GM23248 (cell line): ENCODE measurements at regions not wholly inside any gene's neighbourhood (a gene's known extent, or its start where the extent isn't known, plus 50 kb on each side); places are given as distances from the start of the nearest gene placed in this dataset.
"Not testable (repeated sequence)": the region's sequence is repeated elsewhere in the genome, so short reads cannot be mapped to it uniquely, and the experiment has no call there.

Source experiments
- DNase-seq: peaks from one replicate; pipeline ENCODE4 v3.0.0-alpha.2; 2015
- H2AFZ ChIP-seq: fragments of 200-600 bp; sonication (generic); 2 replicates; pipeline ENCODE4 v1.6.1; 2016; ENCODE audit warnings: antibody characterized with exemption
- H3F3A ChIP-seq: fragments of 200-600 bp; sonication (generic); 2 replicates; pipeline ENCODE4 v1.6.1; 2016; ENCODE audit warnings: mild to moderate bottlenecking, antibody characterized with exemption, mixed run types; ENCODE audit not compliant: insufficient read depth
- H3K27ac ChIP-seq: fragments of 200-600 bp; sonication (generic); 2 replicates; pipeline ENCODE4 v1.5.1; 2016; ENCODE audit warnings: mild to moderate bottlenecking
- H3K27me3 ChIP-seq: fragments of 200-600 bp; sonication (generic); replicated peaks from 2 replicates; pipeline ENCODE4 v1.6.1; 2016; ENCODE audit warnings: mild to moderate bottlenecking; ENCODE audit not compliant: insufficient read depth
- H3K36me3 ChIP-seq: fragments of 200-600 bp; sonication (generic); 2 replicates; pipeline ENCODE4 v1.6.1; 2016; ENCODE audit warnings: low read depth, mild to moderate bottlenecking
- H3K4me1 ChIP-seq: fragments of 200-600 bp; sonication (generic); 2 replicates; pipeline ENCODE4 v1.6.1; 2016; ENCODE audit warnings: mild to moderate bottlenecking; ENCODE audit not compliant: insufficient read depth
- H3K4me2 ChIP-seq: fragments of 200-600 bp; sonication (generic); one replicate; pipeline ENCODE4 v1.6.1; 2016; ENCODE audit warnings: mild to moderate bottlenecking; ENCODE audit not compliant: unreplicated experiment
- H3K4me3 ChIP-seq: fragments of 200-600 bp; sonication (generic); 2 replicates; pipeline ENCODE4 v1.5.1; 2016; ENCODE audit warnings: mild to moderate bottlenecking
- H3K79me2 ChIP-seq: fragments of 200-600 bp; sonication (generic); 2 replicates; pipeline ENCODE4 v1.6.1; 2016; ENCODE audit warnings: mild to moderate bottlenecking; ENCODE audit not compliant: insufficient read depth
- H3K9ac ChIP-seq: fragments of 200-600 bp; sonication (generic); 2 replicates; pipeline ENCODE4 v1.6.1; 2016; ENCODE audit warnings: mild to moderate bottlenecking
- H3K9me2 ChIP-seq: fragments of 200-600 bp; sonication (generic); 2 replicates; pipeline ENCODE4 v1.6.1; 2016; ENCODE audit warnings: mixed run types, mild to moderate bottlenecking, moderate library complexity; ENCODE audit not compliant: insufficient read depth
- H3K9me3 ChIP-seq: fragments of 200-600 bp; sonication (generic); one replicate; pipeline ENCODE4 v1.6.1; 2017; ENCODE audit warnings: low read depth
- H4K20me1 ChIP-seq: fragments of 200-600 bp; sonication (generic); 2 replicates; pipeline ENCODE4 v1.6.0; 2016; ENCODE audit not compliant: insufficient read depth
- EZH2 ChIP-seq: fragments of 200-600 bp; sonication (generic); IDR thresholded peaks from 2 replicates; pipeline ENCODE4 v1.6.1; 2018; ENCODE audit warnings: antibody characterized with exemption, mild to moderate bottlenecking; ENCODE audit not compliant: insufficient read depth, poor library complexity, severe bottlenecking
- EZH2phosphoT487 ChIP-seq: fragments of 200-600 bp; sonication (generic); IDR thresholded peaks from 2 replicates; pipeline ENCODE4 v1.6.1; 2018; ENCODE audit warnings: antibody characterized with exemption, moderate library complexity, mild to moderate bottlenecking, low read depth; ENCODE audit not compliant: insufficient read depth
- WGBS, 2 experiments: methylation state at CpG; one replicate each; pipeline ENCODE4 v1.1.6; 2015 to 2017; ENCODE audit warnings: low lambda C conversion rate in 2 of 2, low coverage in 1 of 2; ENCODE audit errors: missing lambda C conversion rate in 2 of 2; 5-methylcytosine and 5-hydroxymethylcytosine counted together
- in situ Hi-C: fragments of 300-500 bp; cut with MboI; formaldehyde crosslinking; loops from 2 replicates; pipeline ENCODE4 v1.15.0; 2020

DNA sequence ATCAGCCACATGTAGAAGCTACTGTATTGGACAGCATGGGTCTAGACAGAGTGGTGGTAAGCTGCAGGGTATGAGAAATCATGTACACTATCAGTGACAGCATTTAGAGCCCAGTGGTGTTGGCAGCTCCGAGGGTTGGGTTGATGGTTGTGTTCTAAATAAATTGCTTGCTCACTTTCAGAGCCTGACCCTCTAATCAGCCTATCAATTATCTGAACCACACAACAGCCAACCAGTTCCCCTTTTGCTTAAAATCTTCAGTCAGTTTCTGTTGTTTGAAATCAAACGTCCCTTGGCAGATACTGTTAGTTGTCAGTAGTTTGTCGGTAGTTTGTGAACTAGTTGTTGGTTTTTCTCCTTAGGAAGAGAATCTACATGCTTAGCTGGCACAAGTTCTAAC lies 99.8 kb upstream of the RAI2 start:
- in situ Hi-C loops = no loop called here
- no peak for TF ChIP-seq EZH2phosphoT487
- no peak for TF ChIP-seq EZH2
- no peak for DNase-seq
- Histone ChIP-seq H4K20me1 (no peaks in the 10 kb centered on the region), H3K27me3 (no peaks in the 10 kb centered on the region), H3K9me3 (no peaks in the 10 kb centered on the region), H3K4me1 (no peaks in the 10 kb centered on the region), H3K27ac (no peak overlapping the region), H3K9me2 (no peaks in the 10 kb centered on the region), H3F3A (no peaks in the 10 kb centered on the region), H3K79me2 (no peaks in the 10 kb centered on the region), H3K9ac (no peak overlapping the region), H2AFZ (no peak overlapping the region), H3K4me3 (no peak overlapping the region), H3K36me3 (no peaks in the 10 kb centered on the region), H3K4me2 (no peak overlapping the region)
- 33 to 36% methylated on average over 3 of the region's 3 CpGs for WGBS, 2 experiments

DNA sequence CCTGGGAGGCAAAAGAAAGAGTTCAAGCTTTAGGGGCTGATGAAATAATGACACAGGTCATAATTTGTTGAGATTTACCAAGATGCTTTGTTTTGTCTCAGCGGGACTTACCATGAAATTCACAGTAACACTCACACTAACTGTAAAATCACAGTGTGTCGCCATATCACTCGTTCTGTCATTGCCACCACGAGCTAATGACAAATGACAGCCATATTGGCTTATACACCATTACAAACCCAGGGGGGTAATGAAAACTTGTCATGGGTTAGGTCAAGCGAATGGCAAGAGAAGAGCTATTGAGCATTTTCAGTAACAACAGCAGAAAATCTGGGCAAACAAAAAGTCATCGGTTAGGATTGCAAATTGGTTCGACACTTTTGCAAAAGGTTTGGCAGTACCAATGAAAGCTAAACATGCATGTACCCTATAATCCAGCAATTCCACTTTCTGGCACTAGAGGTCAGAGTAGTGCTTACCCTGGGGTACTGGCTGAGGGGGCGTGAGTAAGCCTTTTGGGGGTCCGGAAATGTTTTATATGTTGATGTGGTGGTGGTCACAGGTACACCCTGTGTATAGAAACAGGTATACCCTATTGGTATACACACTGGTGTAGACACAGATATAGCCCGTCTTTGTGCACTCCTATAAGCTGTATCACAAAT lies 83.9 kb upstream of the RAI2 start:
- H3K4me2 ChIP-seq = no peak overlapping the region
- H3K79me2 ChIP-seq = no peaks in the 10 kb centered on the region
- H4K20me1 ChIP-seq = no peaks in the 10 kb centered on the region
- no peaks in the 10 kb centered on the region for H3K4me1 ChIP-seq
- no peak overlapping the region for H3K27ac ChIP-seq
- no peaks in the 10 kb centered on the region for H3K36me3 ChIP-seq
- H3K9me3 ChIP-seq = no peaks in the 10 kb centered on the region
- in situ Hi-C loops = no loop called here
- no peak overlapping the region for H2AFZ ChIP-seq
- no peak overlapping the region for H3K9ac ChIP-seq
- H3K4me3 ChIP-seq = no peak overlapping the region
- no peaks in the 10 kb centered on the region for H3K9me2 ChIP-seq
- 34 to 35% methylated on average over 9 to 10 of the region's 10 CpGs for WGBS, 2 experiments
- TF ChIP-seq EZH2phosphoT487 (no peak), EZH2 (no peak)
- DNase-seq = peak; percentile 1
- no peaks in the 10 kb centered on the region for H3F3A ChIP-seq
- H3K27me3 ChIP-seq = no peaks in the 10 kb centered on the region

DNA sequence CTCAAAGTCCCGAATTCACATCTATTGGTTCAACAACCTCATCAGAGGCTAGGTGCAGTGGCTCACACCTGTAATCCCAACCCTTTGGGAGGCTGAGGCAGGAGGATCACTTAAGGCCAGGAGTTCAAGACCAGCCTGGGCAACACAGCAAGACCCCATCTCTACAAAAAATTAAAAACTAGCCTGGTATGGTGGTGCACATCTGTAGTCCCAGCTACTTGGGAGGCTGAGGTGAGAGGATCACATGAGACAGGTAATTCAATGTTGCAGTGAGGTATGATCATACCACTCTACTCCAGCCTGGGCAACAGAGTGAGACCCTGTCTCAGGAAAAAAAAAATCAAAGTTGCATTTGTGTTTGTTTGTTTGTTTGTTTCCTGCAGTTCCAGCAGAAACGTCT lies 80.1 kb upstream of the RAI2 start:
- H2AFZ ChIP-seq, H3K27ac ChIP-seq, H3K4me2 ChIP-seq, H3K9ac ChIP-seq, in situ Hi-C loops, H4K20me1 ChIP-seq, H3K36me3 ChIP-seq, H3K27me3 ChIP-seq, H3K79me2 ChIP-seq, H3F3A ChIP-seq, DNase-seq, H3K9me2 ChIP-seq, H3K4me3 ChIP-seq, H3K9me3 ChIP-seq, H3K4me1 ChIP-seq: not testable (repeated sequence)
- 37 to 44% methylated on average over 2 of the region's 2 CpGs for WGBS, 2 experiments

DNA sequence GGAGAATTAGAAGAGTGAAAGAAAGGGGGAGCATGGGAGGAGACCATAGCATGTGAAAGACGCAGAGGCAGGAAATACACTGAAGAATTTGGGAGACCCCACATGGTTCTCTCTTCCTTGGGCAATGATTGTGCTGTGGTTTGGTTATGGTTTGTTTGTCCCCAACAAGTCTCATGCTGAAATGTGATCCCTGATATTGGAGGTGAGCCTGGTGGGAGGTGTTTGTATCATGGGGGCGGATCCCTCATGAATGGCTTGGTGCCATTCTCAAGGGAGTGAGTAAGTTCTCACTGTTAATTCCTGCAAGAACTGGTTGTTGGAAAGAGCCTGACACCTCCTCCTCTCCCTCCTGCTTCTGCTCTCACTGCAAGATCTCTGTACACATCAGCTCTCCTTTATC lies 78.6 kb upstream of the RAI2 start:
- Histone ChIP-seq H3F3A (no peaks in the 10 kb centered on the region), H2AFZ (no peak overlapping the region), H3K27me3 (no peaks in the 10 kb centered on the region), H4K20me1 (no peaks in the 10 kb centered on the region), H3K36me3 (no peaks in the 10 kb centered on the region), H3K9ac (no peak overlapping the region), H3K9me2 (no peaks in the 10 kb centered on the region), H3K27ac (no peak overlapping the region), H3K79me2 (no peaks in the 10 kb centered on the region), H3K4me3 (no peak overlapping the region), H3K4me2 (no peak overlapping the region), H3K4me1 (no peaks in the 10 kb centered on the region), H3K9me3 (no peaks in the 10 kb centered on the region)
- DNase-seq = no peak
- in situ Hi-C loops = no loop called here
- 0 to 8% methylated on average over 2 of the region's 2 CpGs for WGBS, 2 experiments
- TF ChIP-seq EZH2phosphoT487 = no peak

DNA sequence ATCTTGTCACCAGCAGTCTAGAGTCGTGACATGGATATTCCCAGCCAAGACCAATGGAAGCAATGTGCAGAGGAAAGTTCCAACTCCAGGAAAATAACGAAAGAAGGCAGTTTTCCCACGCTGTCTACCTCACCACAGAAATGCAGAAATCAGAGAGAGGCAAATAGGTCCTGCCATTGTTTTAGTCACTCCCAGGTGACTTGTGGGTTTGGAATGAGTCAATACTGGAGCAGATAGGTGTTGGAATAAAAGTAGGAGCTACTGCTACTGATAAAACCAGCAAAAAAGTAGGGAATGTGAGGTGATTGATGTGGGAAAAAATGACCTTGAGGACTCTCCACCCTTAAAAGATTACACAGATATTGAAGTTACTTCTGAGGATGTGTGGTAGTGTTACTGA lies 72.8 kb upstream of the RAI2 start:
- 46% methylated on average over 3 of the region's 3 CpGs for WGBS, 2 experiments
- TF ChIP-seq EZH2 = no peak
- TF ChIP-seq EZH2phosphoT487 = no peak
- H3K4me2 ChIP-seq = no peak overlapping the region
- H3K27ac ChIP-seq = no peak overlapping the region
- no peak overlapping the region for H3K9ac ChIP-seq
- H3K9me3 ChIP-seq = no peaks in the 10 kb centered on the region
- H3K79me2 ChIP-seq = no peaks in the 10 kb centered on the region
- no peak for DNase-seq
- no peaks in the 10 kb centered on the region for H4K20me1 ChIP-seq
- no peak overlapping the region for H2AFZ ChIP-seq
- H3K4me1 ChIP-seq = no peaks in the 10 kb centered on the region
- in situ Hi-C loops = no loop called here
- no peaks in the 10 kb centered on the region for H3K36me3 ChIP-seq
- H3K27me3 ChIP-seq = no peaks in the 10 kb centered on the region
- H3K9me2 ChIP-seq = no peaks in the 10 kb centered on the region
- no peaks in the 10 kb centered on the region for H3F3A ChIP-seq
- no peak overlapping the region for H3K4me3 ChIP-seq
